Ishikawa (cell line): ENCODE measurements at regions not wholly inside any gene's neighbourhood (a gene's known extent, or its start where the extent isn't known, plus 50 kb on each side); places are given as distances from the start of the nearest gene placed in this dataset.

Experiments
- CEBPB ChIP-seq: IDR thresholded peaks from 2 replicates; pipeline ENCODE4 v1.6.1; 2012
- CREB1 ChIP-seq: IDR thresholded peaks from 2 replicates; pipeline ENCODE4 v1.6.1; 2012; ENCODE audit warnings: low read depth
- EGR1 ChIP-seq: IDR thresholded peaks from 2 replicates; pipeline ENCODE4 v1.6.1; 2012
- EP300 ChIP-seq: IDR thresholded peaks from 2 replicates; pipeline ENCODE4 v1.6.1; 2012; ENCODE audit warnings: borderline replicate concordance
- FOXM1 ChIP-seq: IDR thresholded peaks from 2 replicates; pipeline ENCODE4 v1.6.1; 2012; ENCODE audit warnings: low read depth, borderline replicate concordance
- MAX ChIP-seq: IDR thresholded peaks from 2 replicates; pipeline ENCODE4 v1.6.1; 2012
- NFIC ChIP-seq: IDR thresholded peaks from 2 replicates; pipeline ENCODE4 v1.6.1; 2012
- RAD21 ChIP-seq: IDR thresholded peaks from 2 replicates; pipeline ENCODE4 v1.6.1; 2012; ENCODE audit warnings: low read depth
- REST ChIP-seq: IDR thresholded peaks from 2 replicates; pipeline ENCODE4 v1.6.1; 2012; ENCODE audit warnings: low read depth, mild to moderate bottlenecking
- TAF1 ChIP-seq: IDR thresholded peaks from 2 replicates; pipeline ENCODE4 v1.6.1; 2012; ENCODE audit warnings: low read depth, mild to moderate bottlenecking
- TCF12 ChIP-seq: IDR thresholded peaks from 2 replicates; pipeline ENCODE4 v1.6.1; 2012; ENCODE audit warnings: low read depth
- TEAD4 ChIP-seq: IDR thresholded peaks from 2 replicates; pipeline ENCODE4 v1.6.1; 2012
- USF1 ChIP-seq: IDR thresholded peaks from 2 replicates; pipeline ENCODE4 v1.6.1; 2012
- YY1 ChIP-seq: IDR thresholded peaks from 2 replicates; pipeline ENCODE4 v1.6.1; 2012; ENCODE audit warnings: low read depth
- ZBTB7A ChIP-seq: IDR thresholded peaks from 2 replicates; pipeline ENCODE4 v1.6.1; 2012; ENCODE audit warnings: low read depth

- TF ChIP-seq CREB1 (no peak), CEBPB (no peak), TCF12 (no peak), TEAD4 (no peak), YY1 (no peak), EGR1 (no peak), NFIC (no peak), EP300 (no peak), TAF1 (no peak), USF1 (no peak), FOXM1 (no peak)
Observed at GRCh38 chr9:31027678-31028077, 1356.8 kb upstream of the ACO1 start.

GRCh38 chr9:31028137-31028536, 1356.3 kb upstream of the ACO1 start:
- TF ChIP-seq CEBPB (no peak), USF1 (no peak), ZBTB7A (no peak), CREB1 (no peak), TCF12 (no peak), EGR1 (no peak), NFIC (no peak), RAD21 (no peak), TEAD4 (no peak), TAF1 (no peak)

DNA sequence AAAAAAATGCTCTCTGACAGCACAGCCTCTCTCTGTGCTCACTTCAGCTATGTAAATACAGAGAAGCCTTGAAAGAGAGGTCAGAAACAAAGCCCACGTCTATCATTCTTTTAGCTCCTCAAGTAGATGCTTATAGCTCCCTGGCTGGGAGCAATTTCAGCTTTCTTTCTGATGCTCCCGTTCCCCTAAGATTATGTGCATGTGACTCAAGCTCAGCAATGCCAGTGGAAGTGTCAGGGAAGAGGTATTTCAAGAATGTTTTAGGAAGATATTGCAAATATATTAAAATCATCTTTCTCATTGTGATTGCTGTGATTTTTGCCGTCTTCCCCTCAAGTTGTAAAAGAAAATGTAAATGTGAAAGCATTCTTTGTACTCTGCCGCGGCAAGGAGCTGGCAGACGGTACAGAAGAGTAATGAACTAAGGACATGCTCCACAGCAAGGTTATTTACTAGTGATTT, 1353.7 kb upstream of the ACO1 start:
- no peak for TF ChIP-seq TAF1
- TF ChIP-seq CREB1 = no peak
- no peak for TF ChIP-seq YY1
- no peak for TF ChIP-seq REST
- TF ChIP-seq MAX = no peak
- TF ChIP-seq RAD21 = no peak
- TF ChIP-seq EP300 = no peak
- TF ChIP-seq USF1 = no peak
- no peak for TF ChIP-seq FOXM1
- TF ChIP-seq CEBPB = no peak
- TF ChIP-seq EGR1 = no peak

DNA sequence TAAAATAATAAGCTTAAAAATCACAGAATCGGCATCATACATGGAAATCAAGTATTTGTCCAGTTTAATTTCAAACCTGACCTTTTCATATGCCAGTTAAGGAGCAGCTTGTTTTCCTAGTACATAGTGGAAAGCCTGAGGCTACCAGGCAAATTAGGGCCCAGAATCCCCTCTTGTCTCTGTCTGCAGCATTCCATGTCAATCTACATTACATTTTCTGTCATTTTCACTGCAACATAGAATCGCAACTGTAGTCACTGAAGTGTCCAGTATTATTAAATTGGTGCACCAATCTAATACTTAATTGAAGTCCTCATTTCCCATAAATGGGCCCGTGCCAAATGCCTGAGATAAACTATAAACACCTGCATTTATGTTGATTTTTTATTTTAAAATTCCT, 1352.2 kb upstream of the ACO1 start:
- TF ChIP-seq RAD21 (no peak), MAX (no peak), REST (no peak), TEAD4 (no peak), CEBPB (no peak), EP300 (no peak), USF1 (no peak), YY1 (no peak), ZBTB7A (no peak), CREB1 (no peak), TAF1 (no peak), NFIC (no peak), FOXM1 (no peak), TCF12 (no peak), EGR1 (no peak)

DNA sequence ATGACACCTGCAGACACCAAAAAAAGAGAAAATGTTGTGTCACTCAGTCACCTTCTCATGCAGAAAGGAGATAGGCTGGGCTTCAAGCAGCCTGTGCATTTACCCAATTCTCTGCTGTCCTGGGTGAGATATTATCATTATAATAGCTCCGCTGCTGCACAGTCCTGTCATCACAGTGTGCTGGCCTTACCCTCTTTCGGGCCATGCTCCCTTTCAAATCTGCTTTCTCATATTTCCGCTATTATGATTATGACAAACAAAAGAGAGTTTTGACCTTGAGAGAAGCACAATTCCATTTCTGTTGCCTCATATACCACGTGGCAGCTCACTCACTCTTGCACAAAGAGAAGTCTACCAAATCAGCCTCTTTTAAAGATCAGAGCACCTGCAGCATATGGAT, 1350.1 kb upstream of the ACO1 start:
- no peak for TF ChIP-seq YY1
- no peak for TF ChIP-seq NFIC
- TF ChIP-seq TAF1 = no peak
- TF ChIP-seq CEBPB = no peak

GRCh38 chr9:31040564-31040963, 1343.9 kb upstream of the ACO1 start:
- TF ChIP-seq TCF12 = no peak
- no peak for TF ChIP-seq EGR1
- peak; percentile 78 for TF ChIP-seq CEBPB
